DOHH2 (cell line): ENCODE measurements at regions not wholly inside any gene's neighbourhood (a gene's known extent, or its start where the extent isn't known, plus 50 kb on each side); places are given as distances from the start of the nearest gene placed in this dataset.

Experiments used
- H3F3A ChIP-seq: fragments of 200-600 bp; sonication (generic), shearing (Covaris generic); 2 replicates; pipeline ENCODE4 v1.6.0; 2016; ENCODE audit warnings: antibody characterized with exemption, mild to moderate bottlenecking; ENCODE audit not compliant: control insufficient read depth, insufficient read depth
- H3K27ac ChIP-seq: fragments of 200-600 bp; sonication (generic); 2 replicates; pipeline ENCODE4 v1.5.1; 2014; ENCODE audit warnings: low read depth, mild to moderate bottlenecking, low read length, moderate library complexity
- H3K27me3 ChIP-seq: fragments of 200-600 bp; sonication (generic); 2 replicates; pipeline ENCODE4 v1.6.1; 2014; ENCODE audit warnings: mild to moderate bottlenecking, low read length, mixed read lengths; ENCODE audit not compliant: control insufficient read depth
- H3K36me3 ChIP-seq: fragments of 200-600 bp; sonication (generic); 2 replicates; pipeline ENCODE4 v1.6.1; 2014; ENCODE audit warnings: mild to moderate bottlenecking, low read length, moderate library complexity, mixed read lengths; ENCODE audit not compliant: control insufficient read depth
- H3K4me1 ChIP-seq: fragments of 200-600 bp; sonication (generic); 2 replicates; pipeline ENCODE4 v1.6.1; 2014; ENCODE audit warnings: mild to moderate bottlenecking, low read length, mixed read lengths; ENCODE audit not compliant: control insufficient read depth
- H3K4me2 ChIP-seq: fragments of 200-600 bp; sonication (generic); 2 replicates; pipeline ENCODE4 v1.6.0; 2014; ENCODE audit warnings: mild to moderate bottlenecking, low read length, moderate library complexity
- H3K4me3 ChIP-seq: fragments of 200-600 bp; sonication (generic); 2 replicates; pipeline ENCODE4 v1.5.1; 2014; ENCODE audit warnings: mild to moderate bottlenecking, low read length, mixed read lengths
- H3K79me2 ChIP-seq: fragments of 200-600 bp; sonication (generic); 2 replicates; pipeline ENCODE4 v1.6.1; 2014; ENCODE audit warnings: mild to moderate bottlenecking, low read length, mixed read lengths; ENCODE audit not compliant: control insufficient read depth
- H3K9me2 ChIP-seq: fragments of 200-600 bp; sonication (generic); replicated peaks from 2 replicates; pipeline ENCODE4 v1.6.1; 2014; ENCODE audit warnings: mild to moderate bottlenecking, low read length, mixed read lengths; ENCODE audit not compliant: control insufficient read depth
- H3K9me3 ChIP-seq: fragments of 200-600 bp; sonication (generic); 2 replicates; pipeline ENCODE4 v1.6.1; 2014; ENCODE audit warnings: antibody characterized with exemption, low read length, mixed read lengths; ENCODE audit not compliant: control insufficient read depth, insufficient read depth
- H4K20me1 ChIP-seq: fragments of 200-600 bp; sonication (generic); 2 replicates; pipeline ENCODE4 v1.6.0; 2014; ENCODE audit warnings: low read depth, mild to moderate bottlenecking, antibody characterized with exemption, low read length, moderate library complexity; ENCODE audit not compliant: control insufficient read depth, insufficient read depth
- CTCF ChIP-seq: fragments of 200-600 bp; sonication (generic); IDR thresholded peaks from one replicate; pipeline ENCODE4 v1.5.1; 2014; ENCODE audit warnings: antibody characterized with exemption, mild to moderate bottlenecking, low read depth, low read length; ENCODE audit not compliant: poor library complexity, severe bottlenecking
- EZH2phosphoT487 ChIP-seq: fragments of 200-600 bp; sonication (generic); IDR thresholded peaks from 2 replicates; pipeline ENCODE4 v1.6.1; 2017; ENCODE audit warnings: borderline replicate concordance, mild to moderate bottlenecking, antibody characterized with exemption, low read length, moderate library complexity, mixed read lengths

DNA sequence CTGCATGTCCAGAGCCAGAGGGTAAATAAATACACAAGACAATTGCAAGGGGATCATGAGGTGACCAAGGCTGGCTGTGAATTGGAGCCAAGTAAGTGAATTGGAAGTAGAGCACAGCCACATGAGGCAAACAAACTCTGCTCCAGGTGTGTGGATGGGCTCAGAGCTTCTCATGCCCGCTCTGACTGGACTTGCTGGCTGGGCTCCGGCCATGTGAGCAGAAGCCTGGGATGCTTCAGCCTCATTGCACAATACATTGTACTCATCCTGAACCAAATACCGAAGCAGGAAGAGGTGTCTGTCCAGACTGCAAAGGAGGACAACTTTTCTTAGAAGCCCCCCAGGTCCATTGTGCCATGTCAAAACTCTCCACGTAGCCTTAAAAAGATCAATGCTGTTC lies 193.0 kb downstream of the TTC8 start:
- no peak for TF ChIP-seq CTCF
- TF ChIP-seq EZH2phosphoT487, result no peak
- Histone ChIP-seq H3K4me2 (no peak overlapping the region), H3K4me1 (peaks cover 7% of the 10 kb centered on the region), H3K79me2 (no peaks in the 10 kb centered on the region), H3K27ac (no peak overlapping the region), H3K4me3 (no peak overlapping the region), H3F3A (no peaks in the 10 kb centered on the region), H4K20me1 (no peaks in the 10 kb centered on the region), H3K9me3 (0 out of 2 replicates have a peak, but pooled peaks cover 4% of the 10 kb centered on the region), H3K36me3 (no peaks in the 10 kb centered on the region), H3K27me3 (peaks cover 2% of the 10 kb centered on the region; the same call in 1 of the 2 replicates), H3K9me2 (no peaks in the 10 kb centered on the region)

- Histone ChIP-seq H3K4me3 (no peak overlapping the region), H3K4me2 (no peak overlapping the region), H3K36me3 (no peaks in the 10 kb centered on the region), H4K20me1 (no peaks in the 10 kb centered on the region), H3K27ac (no peak overlapping the region), H3K9me3 (no peaks in the 10 kb centered on the region), H3K79me2 (no peaks in the 10 kb centered on the region), H3K4me1 (peaks cover 3% of the 10 kb centered on the region), H3K27me3 (peaks cover 11% of the 10 kb centered on the region), H3F3A (no peaks in the 10 kb centered on the region), H3K9me2 (no peaks in the 10 kb centered on the region)
- no peak for TF ChIP-seq EZH2phosphoT487
- no peak for TF ChIP-seq CTCF
These were observed 197.8 kb downstream of the TTC8 start for GRCh38 chr14:89022274-89022673.

GRCh38 chr14:89024691-89025090 lies 200.2 kb downstream of the TTC8 start:
- Histone ChIP-seq H3K4me1 (peaks cover 3% of the 10 kb centered on the region), H4K20me1 (no peaks in the 10 kb centered on the region), H3K27ac (no peak overlapping the region), H3K4me2 (no peak overlapping the region), H3K36me3 (no peaks in the 10 kb centered on the region), H3F3A (no peaks in the 10 kb centered on the region), H3K9me3 (no peaks in the 10 kb centered on the region), H3K4me3 (no peak overlapping the region), H3K27me3 (peaks cover 22% of the 10 kb centered on the region), H3K79me2 (no peaks in the 10 kb centered on the region), H3K9me2 (no peaks in the 10 kb centered on the region)
- no peak for TF ChIP-seq CTCF
- no peak for TF ChIP-seq EZH2phosphoT487
